IMR-90 (cell line): ENCODE measurements at regions not wholly inside any gene's neighbourhood (a gene's known extent, or its start where the extent isn't known, plus 50 kb on each side); places are given as distances from the start of the nearest gene placed in this dataset.
"Not testable (repeated sequence)": the region's sequence is repeated elsewhere in the genome, so short reads cannot be mapped to it uniquely, and the experiment has no call there.

ENCODE experiments used
- ATAC-seq: fragments of 200-7000 bp; cut with Tn5 transposase; 2 replicates; pipeline ENCODE4 v1.9.1; 2020; ENCODE audit warnings: low read depth, mild to moderate bottlenecking, moderate library complexity
- BruUV-seq: library from RNA; stranded (reverse); fragments of 400-500 nt; replicated peaks from 2 replicates; lab custom pipeline; 2021; lab: Mats Ljungman, UMichigan
- CTCF ChIA-PET: fragments of 300-600 bp; formaldehyde crosslinking; extraction: SDS; loops from one replicate; lab custom pipeline; 2021; ENCODE audit warnings: antibody characterized with exemption; lab: Yijun Ruan, JAX
- POLR2A ChIA-PET: fragments of 300-600 bp; sonication (Branson Sonifier 250); formaldehyde crosslinking; loops from one replicate; lab custom pipeline; 2022; ENCODE audit warnings: antibody characterized with exemption; ENCODE audit not compliant: unreplicated experiment; lab: Charles Lee
- DNase-seq: peaks from one replicate; pipeline ENCODE4 v3.0.0; 2013
- H2AFZ ChIP-seq: replicated peaks from 2 replicates; pipeline ENCODE3; 2013; ENCODE audit warnings: low read length, mild to moderate bottlenecking; ENCODE audit not compliant: poor library complexity
- H2AK5ac ChIP-seq: 2 replicates; pipeline ENCODE4 v1.6.1; 2013; ENCODE audit warnings: low read depth, low read length, inconsistent platforms
- H2AK9ac ChIP-seq: replicated peaks from 2 replicates; pipeline ENCODE3; 2013; ENCODE audit warnings: mild to moderate bottlenecking, low read depth, low read length, moderate library complexity; ENCODE audit not compliant: poor library complexity
- H2BK120ac ChIP-seq: 2 replicates; pipeline ENCODE4 v1.6.1; 2013; ENCODE audit warnings: low read depth, low read length, inconsistent platforms
- H2BK15ac ChIP-seq: 3 replicates; pipeline ENCODE4 v1.6.1; 2013; ENCODE audit warnings: low read depth, low read length, inconsistent platforms
- H2BK20ac ChIP-seq: 2 replicates; pipeline ENCODE4 v1.6.1; 2013; ENCODE audit warnings: low read depth, mild to moderate bottlenecking, inconsistent platforms, low read length, moderate library complexity
- H2BK5ac ChIP-seq: 2 replicates; pipeline ENCODE4 v1.6.1; 2013; ENCODE audit warnings: mild to moderate bottlenecking, low read depth, low read length, inconsistent platforms; ENCODE audit not compliant: poor library complexity, severe bottlenecking
- H3K14ac ChIP-seq: replicated peaks from 2 replicates; pipeline ENCODE4 v1.6.1; 2013; ENCODE audit warnings: low read depth, low read length, inconsistent platforms
- H3K18ac ChIP-seq: 2 replicates; pipeline ENCODE4 v1.6.1; 2013; ENCODE audit warnings: low read depth, low read length, control low read depth
- H3K23ac ChIP-seq: 2 replicates; pipeline ENCODE4 v1.6.1; 2013; ENCODE audit warnings: low read depth, low read length, inconsistent platforms
- H3K27ac ChIP-seq: 2 replicates; pipeline ENCODE4 v1.5.1; 2013; ENCODE audit warnings: mild to moderate bottlenecking, control low read depth, low read length; ENCODE audit not compliant: insufficient read depth
- H3K27me3 ChIP-seq: 2 replicates; pipeline ENCODE4 v1.6.1; 2013; ENCODE audit warnings: low read length; ENCODE audit not compliant: control insufficient read depth, insufficient read depth
- H3K36me3 ChIP-seq: 2 replicates; pipeline ENCODE4 v1.6.1; 2013; ENCODE audit warnings: low read length, mixed read lengths; ENCODE audit not compliant: control insufficient read depth, insufficient read depth
- H3K4ac ChIP-seq: 2 replicates; pipeline ENCODE4 v1.6.1; 2013; ENCODE audit warnings: low read depth, low read length, inconsistent platforms
- H3K4me1 ChIP-seq: 2 replicates; pipeline ENCODE4 v1.6.1; 2013; ENCODE audit warnings: low read length, mixed read lengths; ENCODE audit not compliant: control insufficient read depth, insufficient read depth
- H3K4me2 ChIP-seq: 2 replicates; pipeline ENCODE4 v1.6.1; 2013; ENCODE audit warnings: low read depth, mild to moderate bottlenecking, control low read depth, low read length, moderate library complexity
- H3K4me3 ChIP-seq: 2 replicates; pipeline ENCODE4 v1.5.1; 2013; ENCODE audit warnings: low read depth, mild to moderate bottlenecking, control low read depth, low read length, moderate library complexity; ENCODE audit not compliant: insufficient read depth
- H3K56ac ChIP-seq: 2 replicates; pipeline ENCODE4 v1.6.1; 2013; ENCODE audit warnings: low read length, inconsistent platforms; ENCODE audit not compliant: insufficient read depth; ENCODE audit errors: extremely low read depth
- H3K79me1 ChIP-seq, 2 experiments: 2 replicates each; pipeline ENCODE4 v1.6.1; 2013; ENCODE audit warnings: low read length in 2 of 2, inconsistent platforms in 1 of 2, low read depth in 1 of 2
- H3K9ac ChIP-seq: 2 replicates; pipeline ENCODE4 v1.6.1; 2013; ENCODE audit warnings: low read depth, low read length, control low read depth
- H3K9me1 ChIP-seq: 2 replicates; pipeline ENCODE4 v1.6.1; 2013; ENCODE audit warnings: low read length, inconsistent platforms; ENCODE audit not compliant: insufficient read depth
- H3K9me3 ChIP-seq: 2 replicates; pipeline ENCODE4 v1.6.1; 2013; ENCODE audit warnings: low read length; ENCODE audit not compliant: control insufficient read depth, insufficient read depth
- H4K20me1 ChIP-seq: 2 replicates; pipeline ENCODE4 v1.6.1; 2013; ENCODE audit warnings: low read length, inconsistent platforms; ENCODE audit not compliant: insufficient read depth
- H4K5ac ChIP-seq: 2 replicates; pipeline ENCODE4 v1.6.1; 2013; ENCODE audit warnings: mild to moderate bottlenecking, low read depth, low read length, control low read depth
- H4K8ac ChIP-seq, 2 experiments: 2 replicates each; pipeline ENCODE4 v1.6.1; 2013; ENCODE audit warnings: low read depth in 2 of 2, low read length in 2 of 2, control low read depth in 1 of 2, inconsistent platforms in 1 of 2
- H4K91ac ChIP-seq: 2 replicates; pipeline ENCODE4 v1.6.1; 2013; ENCODE audit warnings: low read depth, low read length, inconsistent platforms; ENCODE audit not compliant: insufficient read depth
- FOS ChIP-seq: fragments of 150-350 bp; IDR thresholded peaks from 2 replicates; pipeline ENCODE4 v1.6.1; 2016; ENCODE audit warnings: low read depth, low read length
- MAZ ChIP-seq: IDR thresholded peaks from 2 replicates; pipeline ENCODE4 v1.6.1; 2012; ENCODE audit warnings: low read depth, mild to moderate bottlenecking, low read length, improper control_type of control experiment, moderate library complexity, borderline replicate concordance
- POLR2A ChIP-seq: IDR thresholded peaks from 2 replicates; pipeline ENCODE4 v1.6.1; 2012; ENCODE audit warnings: mild to moderate bottlenecking, low read depth, low read length
- RAD21 ChIP-seq: IDR thresholded peaks from 2 replicates; pipeline ENCODE4 v1.6.1; 2012; ENCODE audit warnings: low read length, improper control_type of control experiment
- RFX5 ChIP-seq: IDR thresholded peaks from 2 replicates; pipeline ENCODE4 v1.8.0; 2012; ENCODE audit warnings: low read depth, mild to moderate bottlenecking, low read length, moderate library complexity
- USF2 ChIP-seq: fragments of 150-350 bp; IDR thresholded peaks from 2 replicates; pipeline ENCODE4 v1.6.1; 2017; ENCODE audit warnings: mild to moderate bottlenecking, antibody characterized with exemption, low read length, low read depth
- WGBS, 2 experiments: methylation state at CpG; one replicate each; pipeline versions ENCODE4 v1.1.5 to v1.1.7; 2013; ENCODE audit warnings: missing lambda C conversion rate in 2 of 2; ENCODE audit not compliant: insufficient read length in 1 of 2; ENCODE audit errors: extremely low coverage in 2 of 2; 5-methylcytosine and 5-hydroxymethylcytosine counted together
- dilution Hi-C: fragments of 300-500 bp; cut with HindIII; formaldehyde crosslinking; loops from one replicate; pipeline ENCODE4 v1.14.3; 2018; ENCODE audit warnings: low sequenced_read_pairs; ENCODE audit not compliant: unreplicated experiment
- in situ Hi-C: fragments of 300-500 bp; cut with MboI; formaldehyde crosslinking; loops from 3 replicates; pipeline ENCODE4 v1.14.3; 2019; ENCODE audit warnings: low sequenced_read_pairs, inconsistent platforms, mixed read lengths
- intact Hi-C: fragments of 100-400 bp; cut with micrococcal nuclease; formaldehyde crosslinking; loops from 2 replicates; pipeline ENCODE4 v1.10.0; 2022

DNA sequence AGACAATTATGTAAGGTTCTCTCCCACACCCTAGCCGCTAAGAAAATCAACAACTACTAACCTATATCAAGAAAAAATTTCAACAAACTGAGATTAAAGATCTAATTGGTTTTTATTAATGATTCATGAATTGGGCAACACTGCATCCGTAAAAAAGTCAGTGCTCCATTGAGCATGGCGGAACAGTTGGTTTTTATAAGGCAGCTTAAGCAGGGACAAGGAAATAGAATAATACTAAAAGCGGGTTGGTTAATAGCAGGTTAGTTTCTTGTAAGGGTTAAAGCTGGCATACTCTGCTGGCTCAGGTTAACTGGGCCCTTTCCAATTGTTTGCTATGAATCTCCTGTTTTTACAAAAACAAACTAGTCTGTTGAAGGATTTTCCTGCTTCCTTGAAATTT is 202.3 kb upstream of the RASGEF1B start:
- no TSS peak for BruUV-seq
- Histone ChIP-seq H3K27me3 (no peaks in the 10 kb centered on the region), H2BK120ac (no peak overlapping the region), H3K18ac (no peak overlapping the region), H2BK15ac (no peak overlapping the region), H3K4me2 (no peak overlapping the region), H2AFZ (no peak overlapping the region), H3K23ac (no peak overlapping the region), H3K9ac (no peak overlapping the region), H3K4me1 (no peaks in the 10 kb centered on the region), H2BK5ac (no peak overlapping the region), H3K4ac (no peak overlapping the region), H2BK20ac (no peak overlapping the region), H2AK9ac (no peak overlapping the region), H3K27ac (no peak overlapping the region), H4K20me1 (no peaks in the 10 kb centered on the region), H4K91ac (no peak overlapping the region), H3K36me3 (no peaks in the 10 kb centered on the region), H2AK5ac (no peak overlapping the region), H3K4me3 (no peak overlapping the region), H3K9me3 (no peaks in the 10 kb centered on the region), H3K79me1 (no peaks in the 10 kb centered on the region), H3K9me1 (no peaks in the 10 kb centered on the region), H4K5ac (no peak overlapping the region), H3K14ac (no peak overlapping the region), H4K8ac (no peak overlapping the region), H3K56ac (no peak overlapping the region)
- intact Hi-C loops = no loop called here
- TF ChIP-seq POLR2A = no peak
- TF ChIP-seq USF2 = no peak
- no peak for TF ChIP-seq RFX5
- TF ChIP-seq FOS = no peak
- TF ChIP-seq MAZ = no peak
- no peak for TF ChIP-seq RAD21
- ChIA-PET CTCF (no interaction called here), POLR2A (no interaction called here)
- DNase-seq (no peak), ATAC-seq (no peak)
- in situ Hi-C loops = no loop called here
- WGBS, 2 experiments = no CpG with 5 or more reads among the region's 4 CpGs
- dilution Hi-C loops = no loop called here

DNA sequence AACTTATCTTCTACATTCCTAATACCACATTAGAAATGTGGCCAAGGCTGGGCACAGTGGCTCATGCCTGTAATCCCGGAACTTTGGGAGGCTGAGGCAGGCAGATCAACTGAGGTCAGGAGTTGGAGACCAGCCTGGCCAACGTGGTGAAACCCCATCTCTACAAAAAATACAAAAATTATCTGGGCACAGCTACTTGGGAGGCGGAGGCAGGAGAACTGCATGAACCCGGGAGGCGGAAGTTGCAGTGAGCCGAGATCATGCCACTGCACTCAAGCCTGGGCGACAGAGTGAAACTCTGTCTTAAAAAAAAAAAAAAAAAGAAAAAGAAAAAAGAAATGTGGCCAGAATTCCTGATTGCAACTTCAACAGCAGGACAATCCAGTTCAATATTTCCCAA is 196.6 kb upstream of the RASGEF1B start:
- H3K27ac ChIP-seq, DNase-seq, H3K56ac ChIP-seq, H3K4me2 ChIP-seq, H3K4me1 ChIP-seq, H3K9ac ChIP-seq, H2AK9ac ChIP-seq, H3K18ac ChIP-seq, H4K8ac ChIP-seq, H3K36me3 ChIP-seq, H3K27me3 ChIP-seq, H2BK120ac ChIP-seq, H3K14ac ChIP-seq, H3K9me3 ChIP-seq, H3K9me1 ChIP-seq, H2AFZ ChIP-seq, CTCF ChIA-PET, H4K5ac ChIP-seq, H2AK5ac ChIP-seq, intact Hi-C loops, H3K23ac ChIP-seq, H2BK20ac ChIP-seq, ATAC-seq, H2BK5ac ChIP-seq, H3K4ac ChIP-seq, H4K91ac ChIP-seq, H2BK15ac ChIP-seq, in situ Hi-C loops, H3K4me3 ChIP-seq, dilution Hi-C loops, H4K20me1 ChIP-seq, POLR2A ChIA-PET, BruUV-seq, H3K79me1 ChIP-seq: not testable (repeated sequence)
- WGBS, 2 experiments = 65% methylated on average over 5 of the region's 7 CpGs; no CpG with 5 or more reads in 1 of the 2 experiments
